Lower leg skin (tissue), 3 donors: ENCODE measurements at regions not wholly inside any gene's neighbourhood (a gene's known extent, or its start where the extent isn't known, plus 50 kb on each side); places are given as distances from the start of the nearest gene placed in this dataset.

Experiments
- POLR2A ChIP-seq, 2 donors: fragments of 450-650 bp; IDR thresholded peaks; one replicate each; pipeline ENCODE4 v1.6.1; 2016 to 2017; ENCODE audit warnings: antibody characterized with exemption in 2 of 2, mild to moderate bottlenecking in 1 of 2, moderate library complexity in 1 of 2
- TF ChIP-seq, protein P1 (sequence below), 3 donors: fragments of 450-650 bp; IDR thresholded peaks; one replicate each; pipeline ENCODE4 v1.5.1; 2016; ENCODE audit warnings: antibody characterized with exemption in 3 of 3, mild to moderate bottlenecking in 3 of 3, moderate library complexity in 2 of 3

GRCh38 chr9:84521208-84521607 is 148.3 kb upstream of the NTRK2 start:
- TF ChIP-seq, protein P1, sequence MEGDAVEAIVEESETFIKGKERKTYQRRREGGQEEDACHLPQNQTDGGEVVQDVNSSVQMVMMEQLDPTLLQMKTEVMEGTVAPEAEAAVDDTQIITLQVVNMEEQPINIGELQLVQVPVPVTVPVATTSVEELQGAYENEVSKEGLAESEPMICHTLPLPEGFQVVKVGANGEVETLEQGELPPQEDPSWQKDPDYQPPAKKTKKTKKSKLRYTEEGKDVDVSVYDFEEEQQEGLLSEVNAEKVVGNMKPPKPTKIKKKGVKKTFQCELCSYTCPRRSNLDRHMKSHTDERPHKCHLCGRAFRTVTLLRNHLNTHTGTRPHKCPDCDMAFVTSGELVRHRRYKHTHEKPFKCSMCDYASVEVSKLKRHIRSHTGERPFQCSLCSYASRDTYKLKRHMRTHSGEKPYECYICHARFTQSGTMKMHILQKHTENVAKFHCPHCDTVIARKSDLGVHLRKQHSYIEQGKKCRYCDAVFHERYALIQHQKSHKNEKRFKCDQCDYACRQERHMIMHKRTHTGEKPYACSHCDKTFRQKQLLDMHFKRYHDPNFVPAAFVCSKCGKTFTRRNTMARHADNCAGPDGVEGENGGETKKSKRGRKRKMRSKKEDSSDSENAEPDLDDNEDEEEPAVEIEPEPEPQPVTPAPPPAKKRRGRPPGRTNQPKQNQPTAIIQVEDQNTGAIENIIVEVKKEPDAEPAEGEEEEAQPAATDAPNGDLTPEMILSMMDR (IDR thresholded peaks at IDR 0.05), result no peak
- no peak for TF ChIP-seq POLR2A (IDR thresholded peaks at IDR 0.05)
